PC-9 (cell line): ENCODE measurements at regions not wholly inside any gene's neighbourhood (a gene's known extent, or its start where the extent isn't known, plus 50 kb on each side); places are given as distances from the start of the nearest gene placed in this dataset.

Experiments used
- BruUV-seq: library from RNA; stranded (reverse); fragments of 400-500 nt; replicated peaks from 2 replicates; lab custom pipeline; 2021; lab: Mats Ljungman, UMichigan
- CTCF ChIA-PET: fragments of 300-600 bp; sonication (Branson Sonifier 250); formaldehyde crosslinking; loops from one replicate; lab custom pipeline; 2022; ENCODE audit warnings: antibody characterized with exemption; lab: Charles Lee
- POLR2A ChIA-PET: fragments of 300-600 bp; sonication (Branson Sonifier 250); formaldehyde crosslinking; loops from one replicate; lab custom pipeline; 2022; ENCODE audit warnings: antibody characterized with exemption; ENCODE audit not compliant: unreplicated experiment; lab: Charles Lee
- DNase-seq, 2 experiments: peaks; one replicate each; pipeline versions ENCODE4 v3.0.0 to v3.0.0-alpha.2; 2015 to 2022; ENCODE audit warnings: mixed read lengths in 1 of 2
- H2AFZ ChIP-seq: fragments of 200-600 bp; sonication (generic); 2 replicates; pipeline ENCODE4 v1.8.1; 2017; ENCODE audit warnings: antibody characterized with exemption
- H3F3A ChIP-seq: fragments of 200-600 bp; sonication (generic); 2 replicates; pipeline ENCODE4 v1.8.1; 2017; ENCODE audit warnings: antibody characterized with exemption, mild to moderate bottlenecking, low read depth; ENCODE audit not compliant: insufficient read depth
- H3K27ac ChIP-seq: fragments of 200-600 bp; sonication (generic); 2 replicates; pipeline ENCODE4 v1.6.1; 2016; ENCODE audit warnings: mixed run types
- H3K27me3 ChIP-seq: fragments of 200-600 bp; sonication (generic); 2 replicates; pipeline ENCODE4 v1.6.1; 2016; ENCODE audit warnings: low read depth, mixed run types; ENCODE audit not compliant: insufficient read depth
- H3K36me3 ChIP-seq: fragments of 200-600 bp; sonication (generic); 2 replicates; pipeline ENCODE4 v1.6.1; 2016; ENCODE audit warnings: low read depth, mixed run types
- H3K4me1 ChIP-seq: fragments of 200-600 bp; sonication (generic); replicated peaks from 2 replicates; pipeline ENCODE4 v1.6.1; 2016; ENCODE audit warnings: mixed run types; ENCODE audit not compliant: insufficient read depth
- H3K4me2 ChIP-seq: fragments of 200-600 bp; sonication (generic); 2 replicates; pipeline ENCODE4 v1.6.1; 2017; ENCODE audit warnings: mixed run types
- H3K4me3 ChIP-seq: fragments of 200-600 bp; sonication (generic); 2 replicates; pipeline ENCODE4 v1.6.1; 2016; ENCODE audit warnings: mixed run types
- H3K79me2 ChIP-seq: fragments of 200-600 bp; sonication (generic); 2 replicates; pipeline ENCODE4 v1.6.1; 2017; ENCODE audit warnings: low read depth, mixed run types
- H3K9me2 ChIP-seq: fragments of 200-600 bp; sonication (generic); 2 replicates; pipeline ENCODE4 v1.8.1; 2017; ENCODE audit warnings: mild to moderate bottlenecking; ENCODE audit not compliant: insufficient read depth
- H3K9me3 ChIP-seq: fragments of 200-600 bp; sonication (generic); 2 replicates; pipeline ENCODE4 v1.8.1; 2016; ENCODE audit warnings: low read depth; ENCODE audit not compliant: insufficient read depth
- H4K20me1 ChIP-seq: fragments of 200-600 bp; sonication (generic); 2 replicates; pipeline ENCODE4 v1.8.1; 2017; ENCODE audit not compliant: insufficient read depth
- CTCF ChIP-seq: fragments of 200-600 bp; sonication (generic); conservative IDR thresholded peaks from 2 replicates; pipeline ENCODE4 v1.6.1; 2017; ENCODE audit warnings: mixed run types, antibody characterized with exemption, mild to moderate bottlenecking, moderate library complexity
- EZH2 ChIP-seq: fragments of 200-600 bp; sonication (generic); IDR thresholded peaks from 2 replicates; pipeline ENCODE4 v1.8.0; 2017; ENCODE audit warnings: antibody characterized with exemption, low read depth
- intact Hi-C: fragments of 100-400 bp; cut with micrococcal nuclease; formaldehyde crosslinking; loops from one replicate; pipeline ENCODE4 v1.10.0; 2022; ENCODE audit not compliant: unreplicated experiment

- POLR2A ChIA-PET = interaction anchor here (0.6 kb wide), 1 partner anchor 61 kb away, joined by 3 read pairs; no protein-coding TSS in a partner anchor
- no peak for DNase-seq
- CTCF ChIA-PET = no interaction called here
Observed at GRCh38 chr20:22701679-22702308, 117.4 kb upstream of the FOXA2 start.

DNA sequence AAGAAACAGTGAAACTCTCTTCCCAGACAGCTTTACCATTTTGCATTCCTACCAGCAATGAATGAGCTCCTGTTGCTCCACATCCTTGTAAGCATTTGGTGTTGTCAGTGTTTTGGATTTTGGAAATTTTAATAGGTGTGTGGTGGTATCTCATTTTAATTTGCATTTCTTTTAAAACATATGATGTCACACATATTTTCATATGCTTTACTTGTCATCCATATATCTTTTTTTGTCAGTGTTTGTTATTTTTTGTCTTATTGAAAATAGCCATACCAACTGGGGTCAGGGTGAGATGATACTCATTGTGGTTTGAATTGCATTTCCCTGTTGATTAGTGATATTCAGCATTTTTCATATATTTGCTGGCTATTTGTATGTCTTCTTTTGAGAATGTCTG, 119.5 kb upstream of the FOXA2 start:
- no peak for TF ChIP-seq EZH2
- TF ChIP-seq CTCF = no peak
- H3K36me3 ChIP-seq = no peaks in the 10 kb centered on the region

More at GRCh38 chr20:22701679-22702308, 117.4 kb upstream of the FOXA2 start:
- Histone ChIP-seq H3K9me2 (no peaks in the 10 kb centered on the region), H3K9me3 (no peaks in the 10 kb centered on the region), H3K79me2 (no peaks in the 10 kb centered on the region), H3K4me1 (no peaks in the 10 kb centered on the region), H3K27me3 (no peaks in the 10 kb centered on the region), H3F3A (no peaks in the 10 kb centered on the region), H2AFZ (no peak overlapping the region), H3K36me3 (no peaks in the 10 kb centered on the region), H3K4me2 (no peak overlapping the region), H4K20me1 (no peaks in the 10 kb centered on the region), H3K27ac (no peak overlapping the region), H3K4me3 (no peak overlapping the region)
- intact Hi-C loops = no loop called here
- TF ChIP-seq CTCF (no peak), EZH2 (no peak)
- BruUV-seq = no TSS peak

GRCh38 chr20:22711971-22712755, 127.8 kb upstream of the FOXA2 start:
- H3K27me3 ChIP-seq = no peaks in the 10 kb centered on the region
- POLR2A ChIA-PET = interaction anchor here (0.5 kb wide), 1 partner anchor 140 kb away, joined by 3 read pairs; no protein-coding TSS in a partner anchor
- intact Hi-C loops = no loop called here
- peaks cover 3% of the 10 kb centered on the region; the same call in 1 of the 2 replicates for H3K9me3 ChIP-seq
- H3K27ac ChIP-seq = no peak overlapping the region
- no peaks in the 10 kb centered on the region for H4K20me1 ChIP-seq
- peaks cover 26% of the 10 kb centered on the region for H3K4me1 ChIP-seq
- TF ChIP-seq CTCF = no peak
- TF ChIP-seq EZH2 = no peak
- no peak overlapping the region for H2AFZ ChIP-seq
- DNase-seq = peak in 1 of 2 experiments; percentile 53
- peaks cover 13% of the 10 kb centered on the region for H3F3A ChIP-seq
- H3K9me2 ChIP-seq = no peaks in the 10 kb centered on the region
- BruUV-seq = no TSS peak
- no peaks in the 10 kb centered on the region for H3K36me3 ChIP-seq
- CTCF ChIA-PET = interaction anchor here (0.6 kb wide), 1 partner anchor 114 kb away, joined by 8 read pairs; no protein-coding TSS in a partner anchor
- H3K79me2 ChIP-seq = no peaks in the 10 kb centered on the region
- H3K4me3 ChIP-seq = no peak overlapping the region
- H3K4me2 ChIP-seq = no peak overlapping the region

More for the DNA sequence above, 119.5 kb upstream of the FOXA2 start:
- no peaks in the 10 kb centered on the region for H3K4me1 ChIP-seq
- DNase-seq = no peak
- POLR2A ChIA-PET = no interaction called here
- H3F3A ChIP-seq = no peaks in the 10 kb centered on the region
- intact Hi-C loops = no loop called here
- H4K20me1 ChIP-seq = no peaks in the 10 kb centered on the region
- no peak overlapping the region for H3K27ac ChIP-seq
- CTCF ChIA-PET = no interaction called here
- no peaks in the 10 kb centered on the region for H3K9me3 ChIP-seq
- no peak overlapping the region for H2AFZ ChIP-seq
- no peaks in the 10 kb centered on the region for H3K79me2 ChIP-seq
- no peak overlapping the region for H3K4me2 ChIP-seq
- H3K9me2 ChIP-seq = no peaks in the 10 kb centered on the region
- H3K27me3 ChIP-seq = no peaks in the 10 kb centered on the region
- no TSS peak for BruUV-seq
- no peak overlapping the region for H3K4me3 ChIP-seq
